Renal cortical epithelial cell (primary cell): ENCODE measurements at regions not wholly inside any gene's neighbourhood (a gene's known extent, or its start where the extent isn't known, plus 50 kb on each side); places are given as distances from the start of the nearest gene placed in this dataset.
A peak's percentile ranks its signal among the peaks of the same experiment; 100 is the strongest.
"Not testable (repeated sequence)": the region's sequence is repeated elsewhere in the genome, so short reads cannot be mapped to it uniquely, and the experiment has no call there.

Source experiments
- DNase-seq: peaks from one replicate; pipeline ENCODE4 v3.0.0-alpha.2; 2011; ENCODE audit warnings: low read depth

- no peak for DNase-seq
Measured at GRCh38 chr5:97544240-97544639, 361.2 kb upstream of the RIOK2 start.

GRCh38 chr5:97544678-97545077 is 361.6 kb upstream of the RIOK2 start:
- DNase-seq = no peak

GRCh38 chr5:97545446-97545845 is 362.4 kb upstream of the RIOK2 start:
- DNase-seq = no peak

GRCh38 chr5:97545886-97546535 is 363.0 kb upstream of the RIOK2 start:
- no peak for DNase-seq

GRCh38 chr5:97547430-97547829 is 364.4 kb upstream of the RIOK2 start:
- DNase-seq = no peak

- DNase-seq = peak; percentile 12
Measured at GRCh38 chr5:97547999-97548738, 365.1 kb upstream of the RIOK2 start.

GRCh38 chr5:97548739-97549080 is 365.7 kb upstream of the RIOK2 start:
- no peak for DNase-seq

- DNase-seq = no peak
Measured at GRCh38 chr5:97549496-97549895, 366.4 kb upstream of the RIOK2 start.

GRCh38 chr5:97550164-97550563 is 367.1 kb upstream of the RIOK2 start:
- DNase-seq = peak; percentile 33

- DNase-seq = no peak
Measured at GRCh38 chr5:97550818-97551217, 367.8 kb upstream of the RIOK2 start.

GRCh38 chr5:97553604-97554452 is 370.8 kb upstream of the RIOK2 start:
- DNase-seq = no peak

- DNase-seq = no peak
Measured at GRCh38 chr5:97554977-97555643, 372.1 kb upstream of the RIOK2 start.

- no peak for DNase-seq
Measured at GRCh38 chr5:97555644-97555981, 372.6 kb upstream of the RIOK2 start.

GRCh38 chr5:97559827-97560598 is 377.0 kb upstream of the RIOK2 start:
- no peak for DNase-seq

- DNase-seq = no peak
Measured at GRCh38 chr5:97560599-97560993, 377.5 kb upstream of the RIOK2 start.

GRCh38 chr5:97563050-97563657 is 380.1 kb upstream of the RIOK2 start:
- no peak for DNase-seq

- DNase-seq = no peak
Measured at GRCh38 chr5:97568382-97568781, 385.3 kb upstream of the RIOK2 start.

- no peak for DNase-seq
Measured at GRCh38 chr5:97570242-97570641, 387.2 kb upstream of the RIOK2 start.

- DNase-seq = no peak
Measured at GRCh38 chr5:97575322-97575721, 392.3 kb upstream of the RIOK2 start.

- no peak for DNase-seq
Measured at GRCh38 chr5:97576956-97577355, 393.9 kb upstream of the RIOK2 start.

- DNase-seq = not testable (repeated sequence)
Measured at GRCh38 chr5:97579977-97580376, 396.9 kb upstream of the RIOK2 start.
